NCI-H82 (cell line): ENCODE measurements at regions not wholly inside any gene's neighbourhood (a gene's known extent, or its start where the extent isn't known, plus 50 kb on each side); places are given as distances from the start of the nearest gene placed in this dataset.

ENCODE experiments used
- DNase-seq: peaks from one replicate; lab custom pipeline; 2025; lab: John Stamatoyannopoulos, UW

DNA sequence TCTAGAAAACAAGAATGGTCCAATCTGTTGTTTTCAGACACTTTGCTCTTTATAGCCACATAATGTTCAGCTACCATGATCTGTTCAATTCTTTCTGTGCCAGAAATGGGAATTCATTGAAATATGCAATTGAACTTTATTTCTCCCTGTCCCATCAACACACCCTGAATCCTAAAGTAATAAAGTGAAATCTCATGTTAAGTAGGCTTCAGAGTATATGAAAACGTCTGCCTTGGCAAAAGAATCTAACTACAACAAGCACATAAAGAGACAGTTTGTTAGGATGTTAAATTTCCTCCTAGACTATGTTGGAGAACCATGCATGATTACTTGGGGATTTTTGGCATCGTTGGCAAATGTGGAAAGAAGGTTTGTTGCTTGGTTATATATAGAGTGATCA lies 722.7 kb downstream of the XPNPEP1 start:
- DNase-seq: no peak

- DNase-seq: no peak
Measured at GRCh38 chr10:109191823-109192222, 731.5 kb downstream of the XPNPEP1 start.

- DNase-seq: no peak
Measured at GRCh38 chr10:109191341-109191740, 732.0 kb downstream of the XPNPEP1 start.

- DNase-seq: no peak
Measured at GRCh38 chr10:109187677-109188076, 735.6 kb downstream of the XPNPEP1 start.

- no peak for DNase-seq
Measured at GRCh38 chr10:109183366-109183765, 739.9 kb downstream of the XPNPEP1 start.

GRCh38 chr10:109178591-109178990 lies 744.7 kb downstream of the XPNPEP1 start:
- no peak for DNase-seq

GRCh38 chr10:109174526-109174925 lies 748.8 kb downstream of the XPNPEP1 start:
- no peak for DNase-seq

- no peak for DNase-seq
Measured at GRCh38 chr10:109173937-109174336, 749.4 kb downstream of the XPNPEP1 start.

DNA sequence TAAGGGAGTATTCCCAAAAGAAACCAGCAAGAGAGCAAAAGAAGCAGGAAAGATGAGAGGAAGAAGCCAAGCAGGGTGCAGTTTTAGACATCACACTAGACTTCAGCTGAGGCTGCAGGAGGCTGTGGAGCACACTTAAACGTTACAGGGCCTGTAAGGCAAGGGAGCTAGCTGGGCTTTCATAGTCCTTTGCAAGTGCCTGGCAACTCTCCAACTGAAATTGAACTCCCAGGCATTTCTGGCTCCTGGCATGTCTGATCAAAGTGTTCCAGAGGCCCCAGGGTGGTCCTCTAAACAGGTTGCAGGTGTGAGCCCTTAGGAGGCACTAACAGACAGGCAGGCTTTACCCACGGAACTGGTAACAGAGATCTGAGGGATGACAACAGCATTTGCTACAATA lies 750.2 kb downstream of the XPNPEP1 start:
- DNase-seq: no peak

GRCh38 chr10:109166935-109167334 lies 756.4 kb downstream of the XPNPEP1 start:
- no peak for DNase-seq

- peak; percentile 5 for DNase-seq
Measured at GRCh38 chr10:109159351-109159750, 764.0 kb downstream of the XPNPEP1 start.

- DNase-seq: no peak
Measured at GRCh38 chr10:109156396-109156795, 766.9 kb downstream of the XPNPEP1 start.

GRCh38 chr10:109149666-109150350 lies 773.5 kb downstream of the XPNPEP1 start:
- DNase-seq: peak; percentile 2

DNA sequence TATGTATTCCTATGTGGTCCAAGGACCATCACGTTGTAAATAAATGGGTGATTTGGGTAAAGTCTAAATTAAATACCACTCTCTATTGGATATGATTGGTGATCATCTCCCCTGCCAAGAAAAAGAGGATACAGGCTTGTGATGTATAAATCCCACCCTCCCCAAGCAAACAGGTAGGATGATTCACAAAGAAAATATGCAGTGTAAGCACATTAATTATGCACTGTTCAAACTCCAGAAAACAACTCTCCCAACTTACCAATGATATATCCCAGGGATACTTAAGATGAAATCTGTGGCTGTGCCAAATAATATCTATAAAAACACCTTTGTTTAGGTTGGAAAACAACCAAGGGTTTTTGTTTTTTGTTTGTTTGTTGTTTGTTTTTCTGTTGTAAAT lies 795.9 kb downstream of the XPNPEP1 start:
- no peak for DNase-seq

DNA sequence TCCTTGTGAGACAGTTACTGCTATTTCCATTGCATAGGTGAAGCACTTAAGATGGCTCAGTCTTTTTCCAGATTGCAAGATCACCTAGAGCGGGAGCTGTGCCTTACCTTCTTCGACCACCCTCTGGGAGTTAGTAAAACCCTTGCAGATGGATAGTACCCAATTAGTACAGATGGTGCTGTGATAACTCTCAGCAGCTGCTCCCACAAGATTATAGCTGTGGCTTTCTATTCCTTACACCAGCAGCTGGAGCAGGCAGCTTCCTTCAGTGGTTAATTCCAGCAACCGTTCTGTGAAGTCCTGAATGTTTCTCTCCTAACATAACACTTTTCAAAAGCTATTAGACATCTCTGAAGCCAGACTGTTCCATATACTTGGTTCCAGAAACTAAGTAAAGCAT lies 796.8 kb downstream of the XPNPEP1 start:
- DNase-seq: peak; percentile 85

- no peak for DNase-seq
Measured at GRCh38 chr10:109126016-109126415, 797.3 kb downstream of the XPNPEP1 start.

- no peak for DNase-seq
Measured at GRCh38 chr10:109115179-109115578, 808.1 kb downstream of the XPNPEP1 start.

GRCh38 chr10:109114579-109114978 lies 808.7 kb downstream of the XPNPEP1 start:
- no peak for DNase-seq

GRCh38 chr10:109106604-109107003 lies 816.7 kb downstream of the XPNPEP1 start:
- no peak for DNase-seq

DNA sequence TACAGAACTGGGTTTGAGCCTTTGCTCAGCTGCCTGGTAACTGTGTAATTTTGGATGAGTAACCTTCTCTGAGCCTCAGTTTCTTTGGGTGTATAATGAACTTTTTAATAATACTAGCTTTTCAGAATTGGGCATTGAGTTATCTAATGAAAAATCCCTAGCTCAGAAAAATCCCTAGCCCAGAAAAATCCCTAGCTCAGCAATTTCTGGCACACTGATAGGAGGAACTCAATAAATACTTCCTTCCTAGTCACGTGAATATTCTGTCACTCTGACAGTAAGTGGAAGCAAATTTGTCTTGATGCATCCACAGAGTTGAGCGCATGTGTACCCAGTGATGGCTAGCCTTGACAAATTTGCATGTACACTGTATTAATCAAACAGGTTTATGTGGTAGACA lies 817.6 kb downstream of the XPNPEP1 start:
- DNase-seq: no peak

DNA sequence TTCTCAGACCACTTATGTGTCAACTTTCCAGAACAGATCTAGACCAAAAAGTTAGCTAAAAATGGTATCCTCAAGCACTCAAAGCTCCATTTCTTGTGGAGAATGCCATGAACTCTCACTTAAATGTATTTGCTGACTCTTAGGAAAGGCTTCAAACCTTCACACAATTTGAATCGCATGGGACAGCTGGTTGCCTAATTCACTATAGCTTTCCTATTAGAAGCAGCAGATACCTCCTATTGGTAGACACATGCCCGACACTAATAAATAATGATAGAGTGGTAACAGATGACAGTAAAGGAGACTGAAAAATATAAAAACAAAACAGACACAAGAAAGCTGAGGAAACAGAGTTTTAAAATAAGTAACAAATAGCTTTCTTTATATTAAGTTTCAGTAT lies 818.5 kb downstream of the XPNPEP1 start:
- DNase-seq: no peak

DNA sequence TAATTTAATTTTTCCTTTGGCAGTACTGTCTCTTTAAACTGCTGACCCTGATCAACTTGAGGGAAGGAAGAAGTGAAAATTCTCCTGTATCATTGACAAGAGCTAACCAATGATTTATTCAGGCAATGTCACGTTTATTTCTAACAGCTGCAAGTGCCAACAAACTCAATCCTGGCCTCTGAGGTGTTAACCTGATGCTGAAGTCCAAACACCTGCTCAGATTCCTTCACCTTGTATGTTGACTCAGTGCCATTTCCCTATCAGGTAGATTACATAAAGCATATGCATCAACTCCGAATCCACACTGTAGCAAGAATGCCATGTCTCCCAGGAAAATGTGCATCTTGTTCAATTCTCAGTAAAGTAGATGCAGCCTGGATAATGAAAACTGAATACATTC lies 820.0 kb downstream of the XPNPEP1 start:
- DNase-seq: no peak

GRCh38 chr10:109089779-109090178 lies 833.5 kb downstream of the XPNPEP1 start:
- no peak for DNase-seq

DNA sequence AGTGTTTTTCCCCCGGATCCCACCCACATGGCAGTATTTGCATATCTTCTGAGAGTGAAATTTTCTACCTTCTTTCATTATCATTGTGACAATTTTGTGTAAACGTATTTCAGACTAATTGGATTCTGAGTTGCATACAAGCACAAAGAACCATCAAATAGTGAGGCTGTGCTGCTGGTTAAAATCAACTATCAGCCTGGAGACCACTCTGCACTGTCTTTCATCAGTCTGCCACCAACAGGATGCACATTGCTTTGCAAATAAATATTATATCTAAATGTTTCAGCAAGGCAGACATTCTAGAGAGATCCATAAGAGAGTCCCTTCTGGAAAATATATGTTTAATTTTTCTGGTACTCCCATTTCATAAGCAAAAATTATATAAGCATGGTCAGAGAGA lies 851.8 kb downstream of the XPNPEP1 start:
- peak; percentile 31 for DNase-seq
